Muscle of leg (tissue), 3 donors: ENCODE measurements at regions not wholly inside any gene's neighbourhood (a gene's known extent, or its start where the extent isn't known, plus 50 kb on each side); places are given as distances from the start of the nearest gene placed in this dataset.

Experiments used
- DNase-seq: peaks from one replicate; pipeline ENCODE4 v3.0.0; 2013
- H3K27ac ChIP-seq: one replicate; pipeline ENCODE4 v1.5.1; 2013; ENCODE audit warnings: mild to moderate bottlenecking, low read length, control low read depth
- H3K27me3 ChIP-seq: one replicate; pipeline ENCODE4 v1.6.1; 2013; ENCODE audit warnings: low read length; ENCODE audit not compliant: control insufficient read depth, insufficient read depth
- H3K36me3 ChIP-seq: one replicate; pipeline ENCODE4 v1.6.1; 2013; ENCODE audit warnings: low read length; ENCODE audit not compliant: control insufficient read depth, insufficient read depth
- H3K4me1 ChIP-seq: one replicate; pipeline ENCODE4 v1.6.1; 2013; ENCODE audit warnings: low read length; ENCODE audit not compliant: control insufficient read depth, insufficient read depth
- H3K4me3 ChIP-seq: one replicate; pipeline ENCODE4 v1.5.1; 2013; ENCODE audit warnings: low read length, control low read depth
- H3K9me3 ChIP-seq: replicated peaks from 2 replicates; pipeline ENCODE4 v1.6.1; 2013; ENCODE audit warnings: low read depth, low read length; ENCODE audit not compliant: control insufficient read depth
- WGBS: methylation state at CpG from one replicate; pipeline ENCODE4 v1.1.5; 2013; ENCODE audit warnings: missing lambda C conversion rate; ENCODE audit not compliant: insufficient coverage; 5-methylcytosine and 5-hydroxymethylcytosine counted together

GRCh38 chr6:144653885-144654505 is 368.9 kb downstream of the UTRN start:
- no peak overlapping the region for H3K27ac ChIP-seq
- 79% methylated on average over 2 of the region's 6 CpGs for WGBS
- DNase-seq = peak; percentile 29
- no peaks in the 10 kb centered on the region for H3K27me3 ChIP-seq
- H3K9me3 ChIP-seq = no peaks in the 10 kb centered on the region
- H3K36me3 ChIP-seq = no peaks in the 10 kb centered on the region
- peaks cover under 1% of the 10 kb centered on the region for H3K4me1 ChIP-seq
- H3K4me3 ChIP-seq = no peak overlapping the region

DNA sequence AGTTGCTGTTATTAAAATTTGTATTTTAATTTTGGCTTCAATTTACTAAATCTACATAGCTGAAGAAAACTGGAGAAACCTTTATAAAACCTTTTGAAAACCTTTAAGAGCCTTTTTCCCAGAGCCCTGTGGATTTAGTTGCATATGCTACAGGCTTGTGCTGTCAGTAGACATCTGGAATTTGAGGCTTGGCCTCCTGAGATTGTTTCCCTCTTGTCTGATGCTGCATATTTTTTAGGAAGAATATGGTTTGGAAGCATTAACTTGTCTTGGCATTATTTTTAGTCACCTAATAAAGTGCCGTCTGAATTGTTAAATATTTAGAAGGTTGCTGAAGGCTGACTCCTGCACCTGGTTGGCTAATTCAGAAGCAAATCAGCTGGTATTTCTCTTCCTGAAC is 369.4 kb downstream of the UTRN start:
- Histone ChIP-seq H3K27ac (no peak overlapping the region), H3K4me1 (peaks cover 5% of the 10 kb centered on the region), H3K9me3 (no peaks in the 10 kb centered on the region), H3K4me3 (no peak overlapping the region), H3K27me3 (no peaks in the 10 kb centered on the region), H3K36me3 (no peaks in the 10 kb centered on the region)
- WGBS = no CpG with 5 or more reads among the region's 1 CpG
- DNase-seq = peak; percentile 72

- no peak overlapping the region for H3K27ac ChIP-seq
- no CpG with 5 or more reads among the region's 1 CpG for WGBS
- no peaks in the 10 kb centered on the region for H3K27me3 ChIP-seq
Measured at GRCh38 chr6:144655376-144655775, 370.2 kb downstream of the UTRN start.

GRCh38 chr6:144657691-144658090 is 372.6 kb downstream of the UTRN start:
- Histone ChIP-seq H3K4me1 (peaks cover 11% of the 10 kb centered on the region), H3K36me3 (no peaks in the 10 kb centered on the region), H3K9me3 (no peaks in the 10 kb centered on the region), H3K4me3 (no peak overlapping the region), H3K27me3 (no peaks in the 10 kb centered on the region), H3K27ac (no peak overlapping the region)
- no peak for DNase-seq
- no CpG with 5 or more reads among the region's 2 CpGs for WGBS

More at GRCh38 chr6:144655376-144655775, 370.2 kb downstream of the UTRN start:
- peaks cover 9% of the 10 kb centered on the region for H3K4me1 ChIP-seq
- no peak overlapping the region for H3K4me3 ChIP-seq
- DNase-seq = no peak
- H3K9me3 ChIP-seq = no peaks in the 10 kb centered on the region
- H3K36me3 ChIP-seq = no peaks in the 10 kb centered on the region

- H3K4me1 ChIP-seq = peaks cover 11% of the 10 kb centered on the region
- DNase-seq = peak; percentile 81
- H3K27ac ChIP-seq = peak overlapping the region; percentile 76
- no peaks in the 10 kb centered on the region for H3K27me3 ChIP-seq
- no peak overlapping the region for H3K4me3 ChIP-seq
- H3K36me3 ChIP-seq = no peaks in the 10 kb centered on the region
- 52% methylated on average over 9 of the region's 14 CpGs for WGBS
- H3K9me3 ChIP-seq = no peaks in the 10 kb centered on the region
Measured at GRCh38 chr6:144659202-144660182, 374.4 kb downstream of the UTRN start.

GRCh38 chr6:144660561-144661115 is 375.5 kb downstream of the UTRN start:
- Histone ChIP-seq H3K27ac (peak overlapping the region; percentile 76), H3K4me1 (peaks cover 11% of the 10 kb centered on the region), H3K9me3 (no peaks in the 10 kb centered on the region), H3K4me3 (peak overlapping the region; percentile 9), H3K27me3 (no peaks in the 10 kb centered on the region), H3K36me3 (no peaks in the 10 kb centered on the region)
- peak; percentile 84 for DNase-seq
- WGBS = 39% methylated on average over 3 of the region's 7 CpGs

- Histone ChIP-seq H3K9me3 (no peaks in the 10 kb centered on the region), H3K4me3 (peak overlapping the region; percentile 9), H3K36me3 (no peaks in the 10 kb centered on the region), H3K27me3 (no peaks in the 10 kb centered on the region), H3K4me1 (peaks cover 11% of the 10 kb centered on the region), H3K27ac (no peak overlapping the region)
- no CpG with 5 or more reads among the region's 8 CpGs for WGBS
- DNase-seq = no peak
Measured at GRCh38 chr6:144661116-144661806, 376.1 kb downstream of the UTRN start.

DNA sequence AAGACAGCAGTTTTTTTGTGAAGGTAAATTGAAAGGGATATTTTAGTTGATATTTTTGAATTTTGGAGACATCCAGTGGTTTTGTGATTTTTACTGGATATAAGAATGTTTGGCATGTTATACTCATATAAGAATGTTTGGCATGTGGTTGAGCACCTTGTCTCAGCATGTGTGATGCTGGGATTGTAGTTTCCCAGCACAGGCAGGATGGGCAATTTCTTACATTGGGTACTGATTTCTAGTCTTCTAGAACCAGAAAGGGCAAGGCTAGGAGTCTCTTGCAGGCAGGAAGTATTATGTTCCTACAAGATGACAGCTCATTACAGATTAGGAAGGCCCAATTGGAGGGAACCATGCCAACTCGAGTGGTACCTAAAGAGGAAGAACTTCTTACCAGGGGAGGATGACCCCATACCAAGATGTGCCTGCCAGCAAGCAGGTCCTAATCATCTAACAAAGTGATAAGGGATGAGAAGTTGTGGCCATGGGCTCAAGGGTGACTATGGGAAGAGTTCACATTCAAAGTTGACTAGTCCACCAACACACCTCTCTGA is 377.8 kb downstream of the UTRN start:
- DNase-seq = no peak
- H3K27ac ChIP-seq = no peak overlapping the region
- H3K36me3 ChIP-seq = no peaks in the 10 kb centered on the region
- H3K27me3 ChIP-seq = no peaks in the 10 kb centered on the region
- no peaks in the 10 kb centered on the region for H3K9me3 ChIP-seq
- no CpG with 5 or more reads among the region's 1 CpG for WGBS
- H3K4me3 ChIP-seq = no peak overlapping the region
- H3K4me1 ChIP-seq = peaks cover 11% of the 10 kb centered on the region

GRCh38 chr6:144664281-144664680 is 379.1 kb downstream of the UTRN start:
- H3K9me3 ChIP-seq = no peaks in the 10 kb centered on the region
- H3K36me3 ChIP-seq = no peaks in the 10 kb centered on the region
- H3K27me3 ChIP-seq = no peaks in the 10 kb centered on the region
- H3K4me3 ChIP-seq = no peak overlapping the region
- no peak for DNase-seq
- H3K27ac ChIP-seq = no peak overlapping the region
- WGBS = no CpG with 5 or more reads among the region's 4 CpGs
- peaks cover 8% of the 10 kb centered on the region for H3K4me1 ChIP-seq
